Smooth muscle cell (in vitro differentiated cells): ENCODE measurements at regions not wholly inside any gene's neighbourhood (a gene's known extent, or its start where the extent isn't known, plus 50 kb on each side); places are given as distances from the start of the nearest gene placed in this dataset.
A peak's percentile ranks its signal among the peaks of the same experiment; 100 is the strongest.

Experiments used
- DNase-seq: peaks from one replicate; lab custom pipeline; 2025; ENCODE audit not compliant: unreplicated experiment; lab: John Stamatoyannopoulos, UW
- H2AFZ ChIP-seq: fragments of 200-600 bp; sonication (generic); 2 replicates; pipeline ENCODE4 v1.6.0; 2016; ENCODE audit warnings: antibody characterized with exemption, low read depth, mild to moderate bottlenecking
- H3F3A ChIP-seq: fragments of 200-600 bp; sonication (generic); 2 replicates; pipeline ENCODE4 v1.6.0; 2017; ENCODE audit warnings: antibody characterized with exemption, low read depth
- H3K27ac ChIP-seq: fragments of 200-600 bp; sonication (generic); 2 replicates; pipeline ENCODE4 v1.5.1; 2016; ENCODE audit warnings: low read depth, mild to moderate bottlenecking
- H3K27me3 ChIP-seq: fragments of 200-600 bp; sonication (generic); 2 replicates; pipeline ENCODE4 v1.6.1; 2016; ENCODE audit warnings: low read depth, mild to moderate bottlenecking
- H3K36me3 ChIP-seq: fragments of 200-600 bp; sonication (generic); 2 replicates; pipeline ENCODE4 v1.5.1; 2016; ENCODE audit warnings: low read depth
- H3K4me1 ChIP-seq: fragments of 200-600 bp; sonication (generic); 2 replicates; pipeline ENCODE4 v1.5.1; 2016; ENCODE audit warnings: low read depth
- H3K4me2 ChIP-seq: fragments of 200-600 bp; sonication (generic); 2 replicates; pipeline ENCODE4 v1.6.0; 2016; ENCODE audit warnings: mild to moderate bottlenecking
- H3K4me3 ChIP-seq: fragments of 200-600 bp; sonication (generic); 2 replicates; pipeline ENCODE4 v1.5.1; 2016; ENCODE audit warnings: mild to moderate bottlenecking
- H3K79me2 ChIP-seq: fragments of 200-600 bp; sonication (generic); 2 replicates; pipeline ENCODE4 v1.6.0; 2016; ENCODE audit warnings: low read depth, mild to moderate bottlenecking
- H3K9ac ChIP-seq: fragments of 200-600 bp; sonication (generic); 2 replicates; pipeline ENCODE4 v1.6.0; 2016; ENCODE audit warnings: low read depth
- H3K9me3 ChIP-seq: fragments of 200-600 bp; sonication (generic); replicated peaks from 2 replicates; pipeline ENCODE4 v1.5.1; 2016; ENCODE audit warnings: low read depth
- H4K20me1 ChIP-seq: fragments of 200-600 bp; sonication (generic); 2 replicates; pipeline ENCODE4 v1.6.0; 2016; ENCODE audit warnings: low read depth
- WGBS: methylation state at CpG from one replicate; pipeline ENCODE4 v1.1.7; 2016; ENCODE audit warnings: low lambda C conversion rate; 5-methylcytosine and 5-hydroxymethylcytosine counted together
- TF ChIP-seq, protein P1 (sequence below): fragments of 200-600 bp; sonication (generic); IDR thresholded peaks from 2 replicates; pipeline ENCODE4 v1.5.1; 2017; ENCODE audit warnings: borderline replicate concordance, mild to moderate bottlenecking, antibody characterized with exemption; ENCODE audit not compliant: insufficient read depth, poor library complexity, severe bottlenecking

GRCh38 chr10:4635388-4635787 lies 190.6 kb upstream of the AKR1E2 start:
- Histone ChIP-seq H4K20me1 (no peaks in the 10 kb centered on the region), H3K27me3 (no peaks in the 10 kb centered on the region), H3F3A (no peaks in the 10 kb centered on the region), H3K36me3 (no peaks in the 10 kb centered on the region), H3K4me1 (no peaks in the 10 kb centered on the region), H3K4me2 (peak overlapping the region; percentile 27), H3K9me3 (no peaks in the 10 kb centered on the region), H3K9ac (peak overlapping the region; percentile 14), H3K4me3 (no peak overlapping the region), H3K79me2 (no peaks in the 10 kb centered on the region), H2AFZ (peak overlapping the region; percentile 79), H3K27ac (peak overlapping the region; percentile 41)
- TF ChIP-seq, protein P1, sequence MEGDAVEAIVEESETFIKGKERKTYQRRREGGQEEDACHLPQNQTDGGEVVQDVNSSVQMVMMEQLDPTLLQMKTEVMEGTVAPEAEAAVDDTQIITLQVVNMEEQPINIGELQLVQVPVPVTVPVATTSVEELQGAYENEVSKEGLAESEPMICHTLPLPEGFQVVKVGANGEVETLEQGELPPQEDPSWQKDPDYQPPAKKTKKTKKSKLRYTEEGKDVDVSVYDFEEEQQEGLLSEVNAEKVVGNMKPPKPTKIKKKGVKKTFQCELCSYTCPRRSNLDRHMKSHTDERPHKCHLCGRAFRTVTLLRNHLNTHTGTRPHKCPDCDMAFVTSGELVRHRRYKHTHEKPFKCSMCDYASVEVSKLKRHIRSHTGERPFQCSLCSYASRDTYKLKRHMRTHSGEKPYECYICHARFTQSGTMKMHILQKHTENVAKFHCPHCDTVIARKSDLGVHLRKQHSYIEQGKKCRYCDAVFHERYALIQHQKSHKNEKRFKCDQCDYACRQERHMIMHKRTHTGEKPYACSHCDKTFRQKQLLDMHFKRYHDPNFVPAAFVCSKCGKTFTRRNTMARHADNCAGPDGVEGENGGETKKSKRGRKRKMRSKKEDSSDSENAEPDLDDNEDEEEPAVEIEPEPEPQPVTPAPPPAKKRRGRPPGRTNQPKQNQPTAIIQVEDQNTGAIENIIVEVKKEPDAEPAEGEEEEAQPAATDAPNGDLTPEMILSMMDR = no peak
- DNase-seq = no peak
- WGBS = 47% methylated on average over 5 of the region's 5 CpGs

DNA sequence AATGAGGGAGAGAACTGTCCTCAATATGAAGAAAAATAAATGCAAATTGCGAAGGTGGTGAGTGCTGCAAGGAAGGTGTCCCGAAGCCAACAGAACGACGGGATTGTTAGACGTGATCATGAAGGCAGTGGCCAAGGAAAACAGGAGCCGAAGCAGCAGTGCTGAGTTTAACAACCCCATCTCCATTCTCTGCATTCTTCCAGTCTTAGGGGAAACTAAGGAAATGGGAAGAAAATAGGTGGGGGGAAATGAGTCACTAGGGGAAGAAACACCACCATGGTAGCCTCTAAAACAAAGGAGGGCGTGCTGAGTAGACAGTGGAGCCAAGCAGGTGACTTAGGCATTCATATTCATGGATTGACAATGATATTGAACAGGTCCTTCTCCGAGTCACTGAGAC lies 192.2 kb upstream of the AKR1E2 start:
- TF ChIP-seq, protein P1 = no peak
- H3K4me2 ChIP-seq = no peak overlapping the region
- no peak for DNase-seq
- H3K9me3 ChIP-seq = no peaks in the 10 kb centered on the region
- 87% methylated on average over 8 of the region's 8 CpGs for WGBS
- H3K9ac ChIP-seq = no peak overlapping the region
- H3K4me1 ChIP-seq = no peaks in the 10 kb centered on the region
- H2AFZ ChIP-seq = no peak overlapping the region
- H3K4me3 ChIP-seq = no peak overlapping the region
- H3F3A ChIP-seq = no peaks in the 10 kb centered on the region
- no peaks in the 10 kb centered on the region for H3K36me3 ChIP-seq
- H3K79me2 ChIP-seq = no peaks in the 10 kb centered on the region
- peak overlapping the region; percentile 51 for H3K27ac ChIP-seq
- H3K27me3 ChIP-seq = no peaks in the 10 kb centered on the region
- no peaks in the 10 kb centered on the region for H4K20me1 ChIP-seq

DNA sequence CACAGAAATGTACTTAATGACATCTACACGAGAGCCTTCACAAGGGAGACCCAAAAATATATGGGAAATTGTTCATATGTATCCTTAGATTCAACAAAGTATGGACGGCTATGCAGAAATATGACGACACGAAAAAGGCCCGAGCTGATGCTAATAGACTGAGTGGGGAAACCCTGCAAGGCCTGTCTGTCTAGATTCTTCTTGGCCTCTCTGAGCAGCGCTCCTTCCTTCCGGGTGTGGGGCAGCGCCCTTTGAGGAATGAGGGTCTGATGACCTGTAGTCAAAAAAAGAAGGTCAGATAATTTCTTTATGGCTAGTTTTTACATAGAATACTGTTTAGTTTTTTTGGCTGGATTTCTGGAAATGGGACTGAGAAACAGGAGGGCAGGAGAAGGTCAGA lies 192.8 kb upstream of the AKR1E2 start:
- no peak for DNase-seq
- WGBS = 66% methylated on average over 8 of the region's 8 CpGs

GRCh38 chr10:4632757-4633156 lies 193.2 kb upstream of the AKR1E2 start:
- no peak for DNase-seq
- 94% methylated on average over 5 of the region's 5 CpGs for WGBS
- H3K27me3 ChIP-seq = no peaks in the 10 kb centered on the region
- no peaks in the 10 kb centered on the region for H4K20me1 ChIP-seq
- no peak overlapping the region for H3K4me3 ChIP-seq
- H2AFZ ChIP-seq = peak overlapping the region; percentile 28
- H3K9me3 ChIP-seq = no peaks in the 10 kb centered on the region
- H3K27ac ChIP-seq = peak overlapping the region; percentile 51
- H3F3A ChIP-seq = no peaks in the 10 kb centered on the region
- no peak overlapping the region for H3K9ac ChIP-seq
- H3K4me1 ChIP-seq = no peaks in the 10 kb centered on the region
- TF ChIP-seq, protein P1 = no peak
- H3K4me2 ChIP-seq = no peak overlapping the region
- no peaks in the 10 kb centered on the region for H3K36me3 ChIP-seq
- no peaks in the 10 kb centered on the region for H3K79me2 ChIP-seq

More for the DNA sequence above, 192.8 kb upstream of the AKR1E2 start:
- Histone ChIP-seq H3K9me3 (no peaks in the 10 kb centered on the region), H3K27me3 (no peaks in the 10 kb centered on the region), H3K4me1 (no peaks in the 10 kb centered on the region), H3K9ac (no peak overlapping the region), H3K79me2 (no peaks in the 10 kb centered on the region), H3K27ac (peak overlapping the region; percentile 51), H2AFZ (peak overlapping the region; percentile 28), H3F3A (no peaks in the 10 kb centered on the region), H3K4me3 (no peak overlapping the region), H3K4me2 (no peak overlapping the region), H4K20me1 (no peaks in the 10 kb centered on the region), H3K36me3 (no peaks in the 10 kb centered on the region)
- TF ChIP-seq, protein P1 = no peak
